Muscle of back (tissue), 3 donors: ENCODE measurements at regions not wholly inside any gene's neighbourhood (a gene's known extent, or its start where the extent isn't known, plus 50 kb on each side); places are given as distances from the start of the nearest gene placed in this dataset.

ENCODE experiments used
- DNase-seq, 3 donors: peaks; one replicate each; pipeline versions ENCODE4 v3.0.0 to v3.0.0-alpha.2; 2013

GRCh38 chr2:51237626-51238271 is 205.8 kb upstream of the NRXN1 start:
- DNase-seq = no peak

- no peak for DNase-seq
Observed at GRCh38 chr2:51232027-51232426, 200.1 kb upstream of the NRXN1 start.

- no peak for DNase-seq
Observed at GRCh38 chr2:51231071-51231470, 199.1 kb upstream of the NRXN1 start.

- DNase-seq = no peak
Observed at GRCh38 chr2:51225377-51225776, 193.4 kb upstream of the NRXN1 start.

- DNase-seq = peak in 1 of 3 donors; percentile 14
Observed at GRCh38 chr2:51224790-51225189, 192.9 kb upstream of the NRXN1 start.

GRCh38 chr2:51222106-51222505 is 190.2 kb upstream of the NRXN1 start:
- DNase-seq = no peak

GRCh38 chr2:51220606-51221005 is 188.7 kb upstream of the NRXN1 start:
- DNase-seq = peak in 2 of 3 donors; percentile 1 to 30

GRCh38 chr2:51220080-51220479 is 188.1 kb upstream of the NRXN1 start:
- DNase-seq = no peak

GRCh38 chr2:51219468-51219867 is 187.5 kb upstream of the NRXN1 start:
- DNase-seq = no peak

- no peak for DNase-seq
Observed at GRCh38 chr2:51218047-51218446, 186.1 kb upstream of the NRXN1 start.

- no peak for DNase-seq
Observed at GRCh38 chr2:51213826-51214225, 181.9 kb upstream of the NRXN1 start.

GRCh38 chr2:51212374-51212773 is 180.4 kb upstream of the NRXN1 start:
- DNase-seq = no peak

GRCh38 chr2:51208521-51208920 is 176.6 kb upstream of the NRXN1 start:
- no peak for DNase-seq

GRCh38 chr2:51201295-51201694 is 169.4 kb upstream of the NRXN1 start:
- no peak for DNase-seq

- DNase-seq = no peak
Observed at GRCh38 chr2:51194656-51195055, 162.7 kb upstream of the NRXN1 start.

GRCh38 chr2:51170273-51170672 is 138.3 kb upstream of the NRXN1 start:
- DNase-seq = no peak

GRCh38 chr2:51165534-51166260 is 133.8 kb upstream of the NRXN1 start:
- DNase-seq = no peak

GRCh38 chr2:51158251-51158650 is 126.3 kb upstream of the NRXN1 start:
- DNase-seq = no peak

- DNase-seq = no peak
Observed at GRCh38 chr2:51153236-51153635, 121.3 kb upstream of the NRXN1 start.

- DNase-seq = no peak
Observed at GRCh38 chr2:51151490-51152140, 119.7 kb upstream of the NRXN1 start.

- DNase-seq = no peak
Observed at GRCh38 chr2:51149725-51150124, 117.8 kb upstream of the NRXN1 start.

- no peak for DNase-seq
Observed at GRCh38 chr2:51145761-51146160, 113.8 kb upstream of the NRXN1 start.

GRCh38 chr2:51120754-51121280 is 88.9 kb upstream of the NRXN1 start:
- DNase-seq = no peak
